ENCODE measurements at regions not wholly inside any gene's neighbourhood (a gene's known extent, or its start where the extent isn't known, plus 50 kb on each side); places are given as distances from the start of the nearest gene placed in this dataset.

DNA sequence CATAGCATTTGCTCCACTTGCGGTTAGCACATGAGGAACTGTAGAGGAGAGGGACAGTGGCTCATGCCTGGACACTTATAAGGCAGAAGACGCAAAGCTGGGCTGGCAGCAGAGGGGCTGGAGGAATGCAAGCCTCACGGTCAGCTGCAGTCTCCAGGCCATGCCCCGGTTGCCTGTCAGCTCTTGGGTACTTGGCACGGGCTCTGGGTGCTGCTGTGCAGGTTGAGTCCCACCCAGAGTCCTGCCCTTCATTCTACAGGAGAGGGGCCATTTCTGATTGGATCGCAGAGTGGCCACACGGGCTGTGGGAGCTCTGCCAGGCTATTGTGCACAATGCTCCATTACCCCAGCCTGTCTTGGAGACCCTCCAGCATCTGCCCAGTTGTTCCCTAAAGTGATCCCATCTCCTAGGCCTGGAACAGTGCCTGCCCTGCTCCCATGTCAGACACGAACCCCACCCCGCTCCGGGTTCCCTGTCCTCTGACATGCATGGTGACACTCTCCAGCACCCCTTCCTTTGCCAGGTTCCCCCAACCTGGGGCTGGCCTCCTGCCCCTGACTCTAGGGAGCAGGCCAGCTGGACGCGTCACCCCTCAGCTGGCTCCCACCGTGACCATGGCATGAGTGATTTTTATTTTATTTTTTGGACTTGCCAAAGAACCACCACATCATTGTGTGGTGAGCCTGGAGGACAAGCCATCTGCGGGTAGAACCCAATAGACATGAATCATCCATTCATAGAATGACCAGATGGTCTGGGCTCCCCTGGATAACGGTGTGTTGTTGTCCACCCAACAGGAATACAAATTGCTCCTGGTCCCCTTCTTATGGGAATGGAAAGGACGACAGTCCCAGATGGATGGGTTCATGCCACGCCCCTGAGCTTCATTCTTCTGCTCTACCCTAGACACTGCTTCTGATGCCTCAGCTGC, 51.0 kb upstream of the KLF13 start:
- DNase-seq (ENCODE audit: low read depth), result no peak

DNA sequence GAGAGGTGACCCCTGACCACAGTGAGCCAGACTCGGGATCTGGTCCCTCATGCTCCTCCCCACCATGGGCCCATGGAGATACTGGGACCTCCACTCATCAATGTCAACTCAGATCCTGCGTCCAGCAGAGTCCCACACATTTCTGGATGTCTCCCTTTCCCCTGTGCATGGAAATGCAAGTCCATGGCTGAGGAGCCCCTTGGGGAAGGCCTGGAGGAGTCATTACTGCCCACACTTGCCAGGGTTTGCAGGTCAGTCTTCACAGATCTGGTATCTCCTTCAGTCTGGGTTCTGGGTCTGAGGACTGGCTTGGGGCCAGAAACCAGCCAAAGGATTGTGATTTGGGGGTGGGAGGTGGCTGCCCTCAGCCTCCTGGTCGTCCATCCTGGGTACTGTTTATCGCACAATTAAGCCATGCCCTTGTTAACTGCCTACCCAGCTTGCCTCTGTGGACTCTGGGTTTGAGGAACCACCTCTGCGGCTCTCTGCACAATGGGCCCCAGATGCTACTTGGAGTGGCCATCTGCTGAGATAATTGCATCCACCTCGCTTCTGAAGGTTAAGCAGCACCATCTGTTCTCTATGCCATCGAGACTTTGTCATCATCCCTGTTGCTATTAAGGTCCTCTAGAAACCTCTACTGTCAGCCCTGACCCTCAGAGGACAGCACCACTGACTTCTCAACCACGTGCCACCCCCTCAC, 49.9 kb upstream of the KLF13 start:
- DNase-seq (ENCODE audit: low read depth), result no peak
